GM18861 (cell line): ENCODE measurements at regions not wholly inside any gene's neighbourhood (a gene's known extent, or its start where the extent isn't known, plus 50 kb on each side); places are given as distances from the start of the nearest gene placed in this dataset.

Experiments used
- ATAC-seq: cut with Tn5 transposase; IDR thresholded peaks from one replicate; pipeline ENCODE4 v1.9.1; 2021; ENCODE audit not compliant: unreplicated experiment

GRCh38 chr11:76277298-76278175, 71.2 kb upstream of the WNT11 start:
- ATAC-seq: no peak

GRCh38 chr11:76276781-76277155, 70.5 kb upstream of the WNT11 start:
- no peak for ATAC-seq

GRCh38 chr11:76276046-76276780, 69.9 kb upstream of the WNT11 start:
- no peak for ATAC-seq

- no peak for ATAC-seq
These were observed 69.1 kb upstream of the WNT11 start for GRCh38 chr11:76275446-76275845.

GRCh38 chr11:76271068-76271467, 64.8 kb upstream of the WNT11 start:
- no peak for ATAC-seq

GRCh38 chr11:76270389-76270788, 64.1 kb upstream of the WNT11 start:
- no peak for ATAC-seq

GRCh38 chr11:76269661-76270261, 63.5 kb upstream of the WNT11 start:
- no peak for ATAC-seq

GRCh38 chr11:76269247-76269646, 62.9 kb upstream of the WNT11 start:
- no peak for ATAC-seq

- no peak for ATAC-seq
These were observed 62.2 kb upstream of the WNT11 start for GRCh38 chr11:76268498-76268897.

- no peak for ATAC-seq
These were observed 61.3 kb upstream of the WNT11 start for GRCh38 chr11:76267556-76267955.

GRCh38 chr11:76266286-76267100, 60.2 kb upstream of the WNT11 start:
- ATAC-seq: no peak

- ATAC-seq: no peak
These were observed 59.5 kb upstream of the WNT11 start for GRCh38 chr11:76265771-76266241.

GRCh38 chr11:76263657-76264056, 57.4 kb upstream of the WNT11 start:
- no peak for ATAC-seq

GRCh38 chr11:76263166-76263565, 56.9 kb upstream of the WNT11 start:
- no peak for ATAC-seq

- no peak for ATAC-seq
These were observed 54.1 kb upstream of the WNT11 start for GRCh38 chr11:76260296-76260925.

GRCh38 chr11:76259299-76259908, 53.1 kb upstream of the WNT11 start:
- no peak for ATAC-seq

GRCh38 chr11:76257074-76257719, 50.9 kb upstream of the WNT11 start:
- no peak for ATAC-seq

- ATAC-seq: no peak
These were observed 50.1 kb upstream of the WNT11 start for GRCh38 chr11:76256448-76256847.
